ENCODE measurements at regions not wholly inside any gene's neighbourhood (a gene's known extent, or its start where the extent isn't known, plus 50 kb on each side); places are given as distances from the start of the nearest gene placed in this dataset.
"Not testable (repeated sequence)": the region's sequence is repeated elsewhere in the genome, so short reads cannot be mapped to it uniquely, and the experiment has no call there.

- DNase-seq (ENCODE audit: low read depth) = no peak
These were observed 132.7 kb upstream of the SLITRK5 start for GRCh38 chr13:87538366-87539052.

GRCh38 chr13:87553142-87553541 is 118.0 kb upstream of the SLITRK5 start:
- no peak for DNase-seq (ENCODE audit: low read depth)

GRCh38 chr13:87554045-87554444 is 117.1 kb upstream of the SLITRK5 start:
- no peak for DNase-seq (ENCODE audit: low read depth)

GRCh38 chr13:87557788-87558187 is 113.4 kb upstream of the SLITRK5 start:
- no peak for DNase-seq (ENCODE audit: low read depth)

- DNase-seq (ENCODE audit: low read depth) = not testable (repeated sequence)
These were observed 109.6 kb upstream of the SLITRK5 start for GRCh38 chr13:87561580-87561979.

- DNase-seq (ENCODE audit: low read depth) = no peak
These were observed 100.5 kb upstream of the SLITRK5 start for GRCh38 chr13:87570669-87571068.

- no peak for DNase-seq (ENCODE audit: low read depth)
These were observed 88.8 kb upstream of the SLITRK5 start for GRCh38 chr13:87582399-87582798.

- no peak for DNase-seq (ENCODE audit: low read depth)
These were observed 80.7 kb upstream of the SLITRK5 start for GRCh38 chr13:87590518-87590917.

GRCh38 chr13:87604437-87604836 is 66.7 kb upstream of the SLITRK5 start:
- not testable (repeated sequence) for DNase-seq (ENCODE audit: low read depth)

- no peak for DNase-seq (ENCODE audit: low read depth)
These were observed 63.9 kb upstream of the SLITRK5 start for GRCh38 chr13:87607266-87607665.

GRCh38 chr13:87614276-87614675 is 56.9 kb upstream of the SLITRK5 start:
- no peak for DNase-seq (ENCODE audit: low read depth)

Data from activated T-cell treated with anti-CD3 and anti-CD28 coated beads for 48 hours (primary cell).